ENCODE measurements at regions not wholly inside any gene's neighbourhood (a gene's known extent, or its start where the extent isn't known, plus 50 kb on each side); places are given as distances from the start of the nearest gene placed in this dataset.

GRCh38 chr4:3832536-3833220 is 66.5 kb downstream of the ADRA2C start:
- no peak for DNase-seq

GRCh38 chr4:3833326-3833989 is 67.3 kb downstream of the ADRA2C start:
- DNase-seq = no peak

- no peak for DNase-seq
Observed at GRCh38 chr4:3834186-3834662, 68.0 kb downstream of the ADRA2C start.

GRCh38 chr4:3834663-3835521 is 68.7 kb downstream of the ADRA2C start:
- no peak for DNase-seq

- DNase-seq = no peak
Observed at GRCh38 chr4:3835527-3836405, 69.6 kb downstream of the ADRA2C start.

- no peak for DNase-seq
Observed at GRCh38 chr4:3836406-3836755, 70.2 kb downstream of the ADRA2C start.

GRCh38 chr4:3836756-3837601 is 70.8 kb downstream of the ADRA2C start:
- no peak for DNase-seq

- no peak for DNase-seq
Observed at GRCh38 chr4:3838437-3839380, 72.5 kb downstream of the ADRA2C start.

- DNase-seq = no peak
Observed at GRCh38 chr4:3845094-3845743, 79.0 kb downstream of the ADRA2C start.

- DNase-seq = no peak
Observed at GRCh38 chr4:3845744-3846429, 79.7 kb downstream of the ADRA2C start.

- DNase-seq = no peak
Observed at GRCh38 chr4:3847211-3847940, 81.2 kb downstream of the ADRA2C start.

- DNase-seq = no peak
Observed at GRCh38 chr4:3848323-3848722, 82.1 kb downstream of the ADRA2C start.

- no peak for DNase-seq
Observed at GRCh38 chr4:3849140-3849539, 83.0 kb downstream of the ADRA2C start.

GRCh38 chr4:3850128-3850527 is 83.9 kb downstream of the ADRA2C start:
- no peak for DNase-seq

GRCh38 chr4:3851211-3851610 is 85.0 kb downstream of the ADRA2C start:
- peak; percentile 36 for DNase-seq

GRCh38 chr4:3851881-3852280 is 85.7 kb downstream of the ADRA2C start:
- DNase-seq = peak; percentile 62

- DNase-seq = no peak
Observed at GRCh38 chr4:3852309-3852708, 86.1 kb downstream of the ADRA2C start.

- DNase-seq = no peak
Observed at GRCh38 chr4:3852711-3853110, 86.5 kb downstream of the ADRA2C start.

Measured in NCI-H1694 (cell line).